SK-N-SH (cell line): ENCODE measurements at regions not wholly inside any gene's neighbourhood (a gene's known extent, or its start where the extent isn't known, plus 50 kb on each side); places are given as distances from the start of the nearest gene placed in this dataset.

Source experiments
- CTCF ChIA-PET: fragments of 300-600, 350-600 bp; formaldehyde crosslinking; extraction: SDS; loops from one replicate; lab custom pipeline; 2021; lab: Yijun Ruan, JAX
- POLR2A ChIA-PET: fragments of 350-600 bp; sonication (Branson Sonifier 250); formaldehyde crosslinking; extraction: SDS; loops from one replicate; lab custom pipeline; 2020; ENCODE audit warnings: antibody characterized with exemption, inconsistent platforms; lab: Yijun Ruan, JAX
- DNase-seq: peaks from one replicate; pipeline ENCODE4 v3.0.0; 2012
- H2AFZ ChIP-seq: fragments of 200-600 bp; sonication (generic); 2 replicates; pipeline ENCODE4 v1.8.1; 2016; ENCODE audit warnings: antibody characterized with exemption, mild to moderate bottlenecking, low read depth
- H3F3A ChIP-seq: fragments of 200-600 bp; sonication (generic); replicated peaks from 2 replicates; pipeline ENCODE3; 2016; ENCODE audit warnings: antibody characterized with exemption, mild to moderate bottlenecking; ENCODE audit not compliant: insufficient read depth
- H3K27ac ChIP-seq, 2 experiments: fragments of 200-500 bp in 1 of 2; fragments of 200-600 bp in 1 of 2; sonication (Bioruptor generic) in 1 of 2; sonication (generic), shearing (Covaris generic) in 1 of 2; 2 replicates each; pipeline versions ENCODE4 v1.5.1 to v1.6.1; 2014 to 2016; ENCODE audit warnings: low read depth in 2 of 2, inconsistent platforms in 1 of 2, low read length in 1 of 2, mild to moderate bottlenecking in 1 of 2, mixed read lengths in 1 of 2
- H3K27me3 ChIP-seq: fragments of 200-600 bp; sonication (generic), shearing (Covaris generic); 2 replicates; pipeline ENCODE4 v1.6.1; 2016; ENCODE audit warnings: mixed run types; ENCODE audit not compliant: insufficient read depth
- H3K36me3 ChIP-seq, 2 experiments: fragments of 200-500 bp in 1 of 2; fragments of 200-600 bp in 1 of 2; sonication (Bioruptor generic) in 1 of 2; sonication (generic) in 1 of 2; replicated peaks in 1 of 2; 2 replicates each; pipeline versions ENCODE3 to v1.5.1; 2014 to 2016; ENCODE audit warnings: low read length in 1 of 2, mild to moderate bottlenecking in 1 of 2; ENCODE audit not compliant: insufficient read depth in 2 of 2, control insufficient read depth in 1 of 2
- H3K4me1 ChIP-seq, 2 experiments: fragments of 200-500 bp in 1 of 2; fragments of 200-600 bp in 1 of 2; sonication (Bioruptor generic) in 1 of 2; sonication (generic), shearing (Covaris generic) in 1 of 2; 2 replicates each; pipeline versions ENCODE4 v1.5.1 to v1.6.1; 2014 to 2016; ENCODE audit warnings: low read depth in 1 of 2, low read length in 1 of 2, mixed run types in 1 of 2; ENCODE audit not compliant: insufficient read depth in 2 of 2, control insufficient read depth in 1 of 2
- H3K4me2 ChIP-seq: fragments of 200-600 bp; sonication (generic), shearing (Covaris generic); 2 replicates; pipeline ENCODE4 v1.6.1; 2017; ENCODE audit warnings: mixed run types
- H3K4me3 ChIP-seq, 2 experiments: fragments of 200-500 bp in 1 of 2; fragments of 200-600 bp in 1 of 2; sonication (Bioruptor generic) in 1 of 2; sonication (generic), shearing (Covaris generic) in 1 of 2; 2 replicates each; pipeline versions ENCODE4 v1.5.1 to v1.8.1; 2014 to 2016; ENCODE audit warnings: low read depth in 2 of 2, inconsistent platforms in 1 of 2, low read length in 1 of 2, mild to moderate bottlenecking in 1 of 2, mixed read lengths in 1 of 2, moderate library complexity in 1 of 2
- H3K79me2 ChIP-seq: fragments of 200-600 bp; sonication (generic); 2 replicates; pipeline ENCODE4 v1.8.1; 2017; ENCODE audit warnings: mild to moderate bottlenecking; ENCODE audit not compliant: insufficient read depth
- H3K9ac ChIP-seq: fragments of 200-600 bp; sonication (generic); 2 replicates; pipeline ENCODE4 v1.6.1; 2017; ENCODE audit warnings: mixed run types
- H3K9me2 ChIP-seq: fragments of 200-600 bp; sonication (generic); 2 replicates; pipeline ENCODE4 v1.6.1; 2017; ENCODE audit warnings: mixed run types
- H3K9me3 ChIP-seq: fragments of 200-600 bp; sonication (generic); 2 replicates; pipeline ENCODE4 v1.6.1; 2017; ENCODE audit warnings: mixed run types, mild to moderate bottlenecking, moderate library complexity
- H4K20me1 ChIP-seq: fragments of 200-600 bp; sonication (generic); 2 replicates; pipeline ENCODE4 v1.6.1; 2017; ENCODE audit warnings: mild to moderate bottlenecking, mixed run types; ENCODE audit not compliant: insufficient read depth
- CTCF ChIP-seq: fragments of 200-600 bp; sonication (generic); IDR thresholded peaks from 2 replicates; pipeline ENCODE4 v1.6.1; 2017; ENCODE audit warnings: antibody characterized with exemption, mild to moderate bottlenecking, moderate library complexity
- ELF1 ChIP-seq: IDR thresholded peaks from 2 replicates; pipeline ENCODE4 v1.4.0; 2012
- EP300 ChIP-seq, 2 experiments: IDR thresholded peaks; 2 replicates each; pipeline versions ENCODE4 v1.4.0 to v1.6.1; 2012; ENCODE audit warnings: borderline replicate concordance in 1 of 2, low read depth in 1 of 2, low read length in 1 of 2
- EZH2phosphoT487 ChIP-seq: fragments of 200-600 bp; sonication (generic); IDR thresholded peaks from 2 replicates; pipeline ENCODE4 v1.6.1; 2017; ENCODE audit warnings: low read depth, mixed run types, mild to moderate bottlenecking, antibody characterized with exemption, moderate library complexity, borderline replicate concordance
- FOSL2 ChIP-seq: IDR thresholded peaks from 2 replicates; pipeline ENCODE4 v1.4.0; 2012; ENCODE audit warnings: low read depth, mild to moderate bottlenecking, moderate library complexity, borderline replicate concordance
- FOXJ3 ChIP-seq: sonication (generic); formaldehyde crosslinking; IDR thresholded peaks from 2 replicates; pipeline ENCODE4 v1.5.1; 2020; ENCODE audit warnings: mild to moderate bottlenecking, missing genetic modification reagents
- FOXM1 ChIP-seq: IDR thresholded peaks from 2 replicates; pipeline ENCODE4 v1.4.0; 2012; ENCODE audit warnings: low read depth, mild to moderate bottlenecking
- IRF3 ChIP-seq: fragments of 150-350 bp; IDR thresholded peaks from 2 replicates; pipeline ENCODE4 v1.6.1; 2016; ENCODE audit warnings: mild to moderate bottlenecking, low read depth, low read length
- JUND ChIP-seq: IDR thresholded peaks from 2 replicates; pipeline ENCODE4 v1.4.0; 2012
- MXI1 ChIP-seq: IDR thresholded peaks from 2 replicates; pipeline ENCODE4 v1.6.1; 2012; ENCODE audit warnings: mild to moderate bottlenecking, low read depth, low read length, improper control_type of control experiment
- NRF1 ChIP-seq: IDR thresholded peaks from 2 replicates; pipeline ENCODE4 v1.6.1; 2012; ENCODE audit warnings: low read depth, mild to moderate bottlenecking, low read length
- REST ChIP-seq: IDR thresholded peaks from 2 replicates; pipeline ENCODE4 v1.6.1; 2012; ENCODE audit warnings: mild to moderate bottlenecking, low read depth, low read length, moderate library complexity
- RFX5 ChIP-seq: IDR thresholded peaks from 2 replicates; pipeline ENCODE4 v1.6.1; 2012; ENCODE audit warnings: mild to moderate bottlenecking, improper control_type of control experiment, low read length
- WGBS: methylation state at CpG from one replicate; pipeline ENCODE4 v1.1.6; 2017; ENCODE audit warnings: low lambda C conversion rate; 5-methylcytosine and 5-hydroxymethylcytosine counted together

GRCh38 chr3:21220944-21221343 is 530.1 kb downstream of the ZNF385D start:
- no peak overlapping the region for H3K4me3 ChIP-seq
- no peaks in the 10 kb centered on the region for H3K4me1 ChIP-seq
- H3F3A ChIP-seq = no peaks in the 10 kb centered on the region
- H3K36me3 ChIP-seq = no peaks in the 10 kb centered on the region
- TF ChIP-seq REST (no peak), IRF3 (no peak), NRF1 (no peak), CTCF (no peak), JUND (no peak), MXI1 (no peak), FOSL2 (no peak), RFX5 (no peak), FOXJ3 (CRISPR knock-in tag) (no peak), EZH2phosphoT487 (no peak), ELF1 (no peak), FOXM1 (no peak), EP300 (IDR thresholded peaks at IDR 0.05; ENCODE audit: borderline replicate concordance in 1 of 2, low read depth in 1 of 2, low read length in 1 of 2) (no peak)
- ChIA-PET POLR2A (no interaction called here), CTCF (no interaction called here)
- no peaks in the 10 kb centered on the region for H3K9me3 ChIP-seq
- no peaks in the 10 kb centered on the region for H4K20me1 ChIP-seq
- no peaks in the 10 kb centered on the region for H3K27me3 ChIP-seq
- no peak overlapping the region for H3K27ac ChIP-seq
- H2AFZ ChIP-seq = no peak overlapping the region
- no peak overlapping the region for H3K4me2 ChIP-seq
- DNase-seq = peak; percentile 32
- 40% methylated on average over 1 of the region's 1 CpG for WGBS
- H3K9me2 ChIP-seq = no peaks in the 10 kb centered on the region
- H3K79me2 ChIP-seq = no peaks in the 10 kb centered on the region
- no peak overlapping the region for H3K9ac ChIP-seq
